SK-N-SH (cell line): ENCODE measurements at regions not wholly inside any gene's neighbourhood (a gene's known extent, or its start where the extent isn't known, plus 50 kb on each side); places are given as distances from the start of the nearest gene placed in this dataset.

ENCODE experiments used
- CTCF ChIA-PET: fragments of 300-600, 350-600 bp; formaldehyde crosslinking; extraction: SDS; loops from one replicate; lab custom pipeline; 2021; lab: Yijun Ruan, JAX
- POLR2A ChIA-PET: fragments of 350-600 bp; sonication (Branson Sonifier 250); formaldehyde crosslinking; extraction: SDS; loops from one replicate; lab custom pipeline; 2020; ENCODE audit warnings: antibody characterized with exemption, inconsistent platforms; lab: Yijun Ruan, JAX
- DNase-seq: peaks from one replicate; pipeline ENCODE4 v3.0.0; 2012
- H2AFZ ChIP-seq: fragments of 200-600 bp; sonication (generic); 2 replicates; pipeline ENCODE4 v1.8.1; 2016; ENCODE audit warnings: antibody characterized with exemption, mild to moderate bottlenecking, low read depth
- H3F3A ChIP-seq: fragments of 200-600 bp; sonication (generic); replicated peaks from 2 replicates; pipeline ENCODE3; 2016; ENCODE audit warnings: antibody characterized with exemption, mild to moderate bottlenecking; ENCODE audit not compliant: insufficient read depth
- H3K27ac ChIP-seq, 2 experiments: fragments of 200-500 bp in 1 of 2; fragments of 200-600 bp in 1 of 2; sonication (Bioruptor generic) in 1 of 2; sonication (generic), shearing (Covaris generic) in 1 of 2; 2 replicates each; pipeline versions ENCODE4 v1.5.1 to v1.6.1; 2014 to 2016; ENCODE audit warnings: low read depth in 2 of 2, inconsistent platforms in 1 of 2, low read length in 1 of 2, mild to moderate bottlenecking in 1 of 2, mixed read lengths in 1 of 2
- H3K27me3 ChIP-seq: fragments of 200-600 bp; sonication (generic), shearing (Covaris generic); 2 replicates; pipeline ENCODE4 v1.6.1; 2016; ENCODE audit warnings: mixed run types; ENCODE audit not compliant: insufficient read depth
- H3K36me3 ChIP-seq, 2 experiments: fragments of 200-500 bp in 1 of 2; fragments of 200-600 bp in 1 of 2; sonication (Bioruptor generic) in 1 of 2; sonication (generic) in 1 of 2; replicated peaks in 1 of 2; 2 replicates each; pipeline versions ENCODE3 to v1.5.1; 2014 to 2016; ENCODE audit warnings: low read length in 1 of 2, mild to moderate bottlenecking in 1 of 2; ENCODE audit not compliant: insufficient read depth in 2 of 2, control insufficient read depth in 1 of 2
- H3K4me1 ChIP-seq, 2 experiments: fragments of 200-500 bp in 1 of 2; fragments of 200-600 bp in 1 of 2; sonication (Bioruptor generic) in 1 of 2; sonication (generic), shearing (Covaris generic) in 1 of 2; 2 replicates each; pipeline versions ENCODE4 v1.5.1 to v1.6.1; 2014 to 2016; ENCODE audit warnings: low read depth in 1 of 2, low read length in 1 of 2, mixed run types in 1 of 2; ENCODE audit not compliant: insufficient read depth in 2 of 2, control insufficient read depth in 1 of 2
- H3K4me2 ChIP-seq: fragments of 200-600 bp; sonication (generic), shearing (Covaris generic); 2 replicates; pipeline ENCODE4 v1.6.1; 2017; ENCODE audit warnings: mixed run types
- H3K4me3 ChIP-seq, 2 experiments: fragments of 200-500 bp in 1 of 2; fragments of 200-600 bp in 1 of 2; sonication (Bioruptor generic) in 1 of 2; sonication (generic), shearing (Covaris generic) in 1 of 2; 2 replicates each; pipeline versions ENCODE4 v1.5.1 to v1.8.1; 2014 to 2016; ENCODE audit warnings: low read depth in 2 of 2, inconsistent platforms in 1 of 2, low read length in 1 of 2, mild to moderate bottlenecking in 1 of 2, mixed read lengths in 1 of 2, moderate library complexity in 1 of 2
- H3K79me2 ChIP-seq: fragments of 200-600 bp; sonication (generic); 2 replicates; pipeline ENCODE4 v1.8.1; 2017; ENCODE audit warnings: mild to moderate bottlenecking; ENCODE audit not compliant: insufficient read depth
- H3K9ac ChIP-seq: fragments of 200-600 bp; sonication (generic); 2 replicates; pipeline ENCODE4 v1.6.1; 2017; ENCODE audit warnings: mixed run types
- H3K9me2 ChIP-seq: fragments of 200-600 bp; sonication (generic); 2 replicates; pipeline ENCODE4 v1.6.1; 2017; ENCODE audit warnings: mixed run types
- H3K9me3 ChIP-seq: fragments of 200-600 bp; sonication (generic); 2 replicates; pipeline ENCODE4 v1.6.1; 2017; ENCODE audit warnings: mixed run types, mild to moderate bottlenecking, moderate library complexity
- H4K20me1 ChIP-seq: fragments of 200-600 bp; sonication (generic); 2 replicates; pipeline ENCODE4 v1.6.1; 2017; ENCODE audit warnings: mild to moderate bottlenecking, mixed run types; ENCODE audit not compliant: insufficient read depth
- FOXM1 ChIP-seq: IDR thresholded peaks from 2 replicates; pipeline ENCODE4 v1.4.0; 2012; ENCODE audit warnings: low read depth, mild to moderate bottlenecking
- GATA2 ChIP-seq: sonication (generic); formaldehyde crosslinking; IDR thresholded peaks from 2 replicates; pipeline ENCODE4 v1.5.0; 2020; ENCODE audit warnings: mild to moderate bottlenecking, missing genetic modification reagents
- JUND ChIP-seq: IDR thresholded peaks from 2 replicates; pipeline ENCODE4 v1.4.0; 2012
- MEF2A ChIP-seq: IDR thresholded peaks from 2 replicates; pipeline ENCODE4 v1.4.0; 2012; ENCODE audit warnings: low read depth, borderline replicate concordance
- NFIC ChIP-seq: IDR thresholded peaks from 2 replicates; pipeline ENCODE4 v1.4.0; 2012; ENCODE audit warnings: borderline replicate concordance
- NRF1 ChIP-seq: IDR thresholded peaks from 2 replicates; pipeline ENCODE4 v1.6.1; 2012; ENCODE audit warnings: low read depth, mild to moderate bottlenecking, low read length
- POLR2AphosphoS5 ChIP-seq: IDR thresholded peaks from 2 replicates; pipeline ENCODE4 v1.6.1; 2012; ENCODE audit warnings: low read depth, low read length
- RAD21 ChIP-seq: IDR thresholded peaks from 2 replicates; pipeline ENCODE4 v1.6.1; 2012; ENCODE audit warnings: mild to moderate bottlenecking, low read length
- RCOR1 ChIP-seq: fragments of 150-350 bp; IDR thresholded peaks from 2 replicates; pipeline ENCODE4 v1.6.1; 2017; ENCODE audit warnings: antibody characterized with exemption, low read length
- RFX5 ChIP-seq: IDR thresholded peaks from 2 replicates; pipeline ENCODE4 v1.6.1; 2012; ENCODE audit warnings: mild to moderate bottlenecking, improper control_type of control experiment, low read length
- RXRA ChIP-seq: IDR thresholded peaks from 2 replicates; pipeline ENCODE4 v1.4.0; 2012; ENCODE audit warnings: low read depth, mild to moderate bottlenecking, borderline replicate concordance
- TAF1 ChIP-seq: IDR thresholded peaks from 2 replicates; pipeline ENCODE4 v1.6.1; 2012; ENCODE audit warnings: low read depth, mild to moderate bottlenecking, low read length, moderate library complexity, borderline replicate concordance
- YY1 ChIP-seq: IDR thresholded peaks from 2 replicates; pipeline ENCODE4 v1.4.0; 2012; ENCODE audit warnings: low read depth, mild to moderate bottlenecking
- WGBS: methylation state at CpG from one replicate; pipeline ENCODE4 v1.1.6; 2017; ENCODE audit warnings: low lambda C conversion rate; 5-methylcytosine and 5-hydroxymethylcytosine counted together
- TF ChIP-seq, protein P1 (sequence below): IDR thresholded peaks from 2 replicates; pipeline ENCODE4; 2012
- TF ChIP-seq, protein P2 (sequence below): IDR thresholded peaks from 2 replicates; pipeline ENCODE4 v1.6.1; 2012; ENCODE audit warnings: mild to moderate bottlenecking, low read depth, low read length, moderate library complexity
- TF ChIP-seq, protein P3 (sequence below): fragments of 200-600 bp; sonication (generic); IDR thresholded peaks from 2 replicates; pipeline ENCODE4 v1.6.1; 2017; ENCODE audit warnings: antibody characterized with exemption, mild to moderate bottlenecking, moderate library complexity
- TF ChIP-seq, protein P4 (sequence below): fragments of 150-350 bp; IDR thresholded peaks from 2 replicates; pipeline ENCODE4 v1.6.1; 2017; ENCODE audit warnings: antibody characterized with exemption, low read length, low read depth, borderline replicate concordance

DNA sequence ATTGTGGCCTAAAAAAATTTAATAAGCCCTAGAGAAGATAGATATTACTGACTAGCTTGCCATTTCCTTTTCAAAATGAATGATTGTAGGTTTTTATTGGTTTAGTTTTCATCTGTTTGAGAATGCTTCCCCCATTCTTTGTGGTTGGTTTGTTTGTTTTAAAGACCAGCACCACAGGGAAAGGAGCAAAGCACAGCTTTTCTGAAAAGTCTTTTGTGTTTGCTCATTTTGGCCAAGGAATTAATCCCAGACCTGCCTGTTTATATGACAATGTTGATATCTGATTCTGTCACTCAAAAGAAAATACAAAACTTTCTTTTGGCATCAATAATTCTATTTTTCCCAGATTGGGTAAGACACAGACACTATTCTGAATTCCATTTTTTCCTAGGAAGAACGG lies 312.5 kb upstream of the FLRT2 start:
- ChIA-PET CTCF (no interaction called here), POLR2A (no interaction called here)
- no peaks in the 10 kb centered on the region for H4K20me1 ChIP-seq
- TF ChIP-seq, protein P1, sequence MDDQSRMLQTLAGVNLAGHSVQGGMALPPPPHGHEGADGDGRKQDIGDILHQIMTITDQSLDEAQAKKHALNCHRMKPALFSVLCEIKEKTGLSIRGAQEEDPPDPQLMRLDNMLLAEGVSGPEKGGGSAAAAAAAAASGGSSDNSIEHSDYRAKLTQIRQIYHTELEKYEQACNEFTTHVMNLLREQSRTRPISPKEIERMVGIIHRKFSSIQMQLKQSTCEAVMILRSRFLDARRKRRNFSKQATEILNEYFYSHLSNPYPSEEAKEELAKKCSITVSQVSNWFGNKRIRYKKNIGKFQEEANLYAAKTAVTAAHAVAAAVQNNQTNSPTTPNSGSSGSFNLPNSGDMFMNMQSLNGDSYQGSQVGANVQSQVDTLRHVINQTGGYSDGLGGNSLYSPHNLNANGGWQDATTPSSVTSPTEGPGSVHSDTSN = peak; percentile 53
- no peak for TF ChIP-seq YY1
- 37% methylated on average over 1 of the region's 1 CpG for WGBS
- no peaks in the 10 kb centered on the region for H3K4me1 ChIP-seq
- no peak for DNase-seq
- no peak overlapping the region for H3K4me3 ChIP-seq
- no peaks in the 10 kb centered on the region for H3K79me2 ChIP-seq
- H3K27ac ChIP-seq = no peak overlapping the region
- no peak overlapping the region for H3K4me2 ChIP-seq
- H3K36me3 ChIP-seq = no peaks in the 10 kb centered on the region
- no peak overlapping the region for H2AFZ ChIP-seq
- peaks cover 4% of the 10 kb centered on the region; the same call in 1 of the 2 replicates for H3K9me3 ChIP-seq
- H3K9me2 ChIP-seq = no peaks in the 10 kb centered on the region
- no peak overlapping the region for H3K9ac ChIP-seq
- no peaks in the 10 kb centered on the region for H3K27me3 ChIP-seq
- H3F3A ChIP-seq = peaks cover 8% of the 10 kb centered on the region

DNA sequence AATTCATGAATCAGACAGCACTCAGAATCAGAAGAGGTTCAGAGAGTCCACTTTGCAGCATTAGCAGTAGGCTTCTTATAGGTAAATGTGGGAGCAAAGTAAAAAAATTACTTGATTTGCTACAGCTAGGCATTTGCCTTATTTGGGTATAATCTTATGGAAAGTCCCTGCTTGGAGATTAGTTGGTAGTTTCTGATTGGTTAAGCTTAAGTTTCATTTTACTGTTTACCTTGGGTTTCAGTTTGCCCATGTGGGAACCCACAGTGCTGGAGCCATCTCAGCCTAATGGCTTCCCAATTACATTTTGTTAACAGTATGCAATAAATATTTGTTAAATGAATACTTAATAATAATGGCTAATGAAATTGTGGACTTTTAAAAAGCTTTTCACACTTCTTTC lies 311.0 kb upstream of the FLRT2 start:
- Histone ChIP-seq H3K4me3 (no peak overlapping the region), H3K27ac (no peak overlapping the region), H3K36me3 (no peaks in the 10 kb centered on the region), H3K9me3 (peaks cover 4% of the 10 kb centered on the region; the same call in 1 of the 2 replicates), H3K9me2 (no peaks in the 10 kb centered on the region), H3K9ac (no peak overlapping the region), H3K4me2 (no peak overlapping the region), H3F3A (peaks cover 3% of the 10 kb centered on the region), H4K20me1 (no peaks in the 10 kb centered on the region), H3K79me2 (no peaks in the 10 kb centered on the region), H3K4me1 (no peaks in the 10 kb centered on the region), H3K27me3 (no peaks in the 10 kb centered on the region), H2AFZ (no peak overlapping the region)
- TF ChIP-seq, protein P2, sequence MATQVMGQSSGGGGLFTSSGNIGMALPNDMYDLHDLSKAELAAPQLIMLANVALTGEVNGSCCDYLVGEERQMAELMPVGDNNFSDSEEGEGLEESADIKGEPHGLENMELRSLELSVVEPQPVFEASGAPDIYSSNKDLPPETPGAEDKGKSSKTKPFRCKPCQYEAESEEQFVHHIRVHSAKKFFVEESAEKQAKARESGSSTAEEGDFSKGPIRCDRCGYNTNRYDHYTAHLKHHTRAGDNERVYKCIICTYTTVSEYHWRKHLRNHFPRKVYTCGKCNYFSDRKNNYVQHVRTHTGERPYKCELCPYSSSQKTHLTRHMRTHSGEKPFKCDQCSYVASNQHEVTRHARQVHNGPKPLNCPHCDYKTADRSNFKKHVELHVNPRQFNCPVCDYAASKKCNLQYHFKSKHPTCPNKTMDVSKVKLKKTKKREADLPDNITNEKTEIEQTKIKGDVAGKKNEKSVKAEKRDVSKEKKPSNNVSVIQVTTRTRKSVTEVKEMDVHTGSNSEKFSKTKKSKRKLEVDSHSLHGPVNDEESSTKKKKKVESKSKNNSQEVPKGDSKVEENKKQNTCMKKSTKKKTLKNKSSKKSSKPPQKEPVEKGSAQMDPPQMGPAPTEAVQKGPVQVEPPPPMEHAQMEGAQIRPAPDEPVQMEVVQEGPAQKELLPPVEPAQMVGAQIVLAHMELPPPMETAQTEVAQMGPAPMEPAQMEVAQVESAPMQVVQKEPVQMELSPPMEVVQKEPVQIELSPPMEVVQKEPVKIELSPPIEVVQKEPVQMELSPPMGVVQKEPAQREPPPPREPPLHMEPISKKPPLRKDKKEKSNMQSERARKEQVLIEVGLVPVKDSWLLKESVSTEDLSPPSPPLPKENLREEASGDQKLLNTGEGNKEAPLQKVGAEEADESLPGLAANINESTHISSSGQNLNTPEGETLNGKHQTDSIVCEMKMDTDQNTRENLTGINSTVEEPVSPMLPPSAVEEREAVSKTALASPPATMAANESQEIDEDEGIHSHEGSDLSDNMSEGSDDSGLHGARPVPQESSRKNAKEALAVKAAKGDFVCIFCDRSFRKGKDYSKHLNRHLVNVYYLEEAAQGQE = no peak
- TF ChIP-seq POLR2AphosphoS5 = no peak
- TF ChIP-seq FOXM1 = no peak
- no peak for TF ChIP-seq TAF1
- TF ChIP-seq RAD21 = no peak
- TF ChIP-seq JUND = no peak
- TF ChIP-seq, protein P3, sequence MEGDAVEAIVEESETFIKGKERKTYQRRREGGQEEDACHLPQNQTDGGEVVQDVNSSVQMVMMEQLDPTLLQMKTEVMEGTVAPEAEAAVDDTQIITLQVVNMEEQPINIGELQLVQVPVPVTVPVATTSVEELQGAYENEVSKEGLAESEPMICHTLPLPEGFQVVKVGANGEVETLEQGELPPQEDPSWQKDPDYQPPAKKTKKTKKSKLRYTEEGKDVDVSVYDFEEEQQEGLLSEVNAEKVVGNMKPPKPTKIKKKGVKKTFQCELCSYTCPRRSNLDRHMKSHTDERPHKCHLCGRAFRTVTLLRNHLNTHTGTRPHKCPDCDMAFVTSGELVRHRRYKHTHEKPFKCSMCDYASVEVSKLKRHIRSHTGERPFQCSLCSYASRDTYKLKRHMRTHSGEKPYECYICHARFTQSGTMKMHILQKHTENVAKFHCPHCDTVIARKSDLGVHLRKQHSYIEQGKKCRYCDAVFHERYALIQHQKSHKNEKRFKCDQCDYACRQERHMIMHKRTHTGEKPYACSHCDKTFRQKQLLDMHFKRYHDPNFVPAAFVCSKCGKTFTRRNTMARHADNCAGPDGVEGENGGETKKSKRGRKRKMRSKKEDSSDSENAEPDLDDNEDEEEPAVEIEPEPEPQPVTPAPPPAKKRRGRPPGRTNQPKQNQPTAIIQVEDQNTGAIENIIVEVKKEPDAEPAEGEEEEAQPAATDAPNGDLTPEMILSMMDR = no peak
- no peak for TF ChIP-seq RFX5
- TF ChIP-seq NRF1 = no peak
- TF ChIP-seq, protein P1 = no peak
- no peak for TF ChIP-seq GATA2
- no peak for TF ChIP-seq RXRA
- no peak for TF ChIP-seq YY1
- TF ChIP-seq, protein P4, sequence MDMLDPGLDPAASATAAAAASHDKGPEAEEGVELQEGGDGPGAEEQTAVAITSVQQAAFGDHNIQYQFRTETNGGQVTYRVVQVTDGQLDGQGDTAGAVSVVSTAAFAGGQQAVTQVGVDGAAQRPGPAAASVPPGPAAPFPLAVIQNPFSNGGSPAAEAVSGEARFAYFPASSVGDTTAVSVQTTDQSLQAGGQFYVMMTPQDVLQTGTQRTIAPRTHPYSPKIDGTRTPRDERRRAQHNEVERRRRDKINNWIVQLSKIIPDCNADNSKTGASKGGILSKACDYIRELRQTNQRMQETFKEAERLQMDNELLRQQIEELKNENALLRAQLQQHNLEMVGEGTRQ = no peak
- no peak for TF ChIP-seq RCOR1
- TF ChIP-seq MEF2A = no peak
- no peak for TF ChIP-seq NFIC
- ChIA-PET CTCF (no interaction called here), POLR2A (no interaction called here)
- no peak for DNase-seq
